Mesendoderm (in vitro differentiated cells): ENCODE measurements at regions not wholly inside any gene's neighbourhood (a gene's known extent, or its start where the extent isn't known, plus 50 kb on each side); places are given as distances from the start of the nearest gene placed in this dataset.

ENCODE experiments used
- DNase-seq: peaks from one replicate; pipeline ENCODE4 v3.0.0; 2013
- H2AK5ac ChIP-seq: 2 replicates; pipeline ENCODE4 v1.6.1; 2013; ENCODE audit warnings: low read length, inconsistent platforms
- H2BK120ac ChIP-seq: 2 replicates; pipeline ENCODE4 v1.6.1; 2013; ENCODE audit warnings: low read depth, mild to moderate bottlenecking, low read length, moderate library complexity, mixed read lengths
- H2BK15ac ChIP-seq: replicated peaks from 2 replicates; pipeline ENCODE4 v1.6.1; 2013; ENCODE audit warnings: low read depth, mild to moderate bottlenecking, moderate library complexity
- H2BK5ac ChIP-seq: 2 replicates; pipeline ENCODE4 v1.6.1; 2013; ENCODE audit warnings: low read length, inconsistent platforms
- H3K18ac ChIP-seq: 2 replicates; pipeline ENCODE4 v1.6.1; 2013; ENCODE audit warnings: mild to moderate bottlenecking, low read length, mixed read lengths
- H3K23ac ChIP-seq: one replicate; pipeline ENCODE4 v1.6.1; 2013; ENCODE audit warnings: low read length
- H3K27ac ChIP-seq: 2 replicates; pipeline ENCODE4 v1.5.1; 2013; ENCODE audit warnings: low read depth, mild to moderate bottlenecking, inconsistent platforms, low read length, moderate library complexity
- H3K27me3 ChIP-seq: 2 replicates; pipeline ENCODE4 v1.6.1; 2013; ENCODE audit warnings: low read length, control low read depth, mild to moderate bottlenecking, inconsistent platforms; ENCODE audit not compliant: insufficient read depth, poor library complexity
- H3K36me3 ChIP-seq: 2 replicates; pipeline ENCODE4 v1.6.1; 2013; ENCODE audit warnings: low read length, inconsistent platforms; ENCODE audit not compliant: control insufficient read depth, insufficient read depth
- H3K4ac ChIP-seq: one replicate; pipeline ENCODE4 v1.6.1; 2013; ENCODE audit warnings: low read depth, mild to moderate bottlenecking, low read length, moderate library complexity
- H3K4me1 ChIP-seq: 2 replicates; pipeline ENCODE4 v1.6.1; 2013; ENCODE audit warnings: low read depth, low read length, inconsistent platforms; ENCODE audit not compliant: control insufficient read depth
- H3K4me2 ChIP-seq: 2 replicates; pipeline ENCODE4 v1.6.1; 2013; ENCODE audit warnings: low read length
- H3K4me3 ChIP-seq: 2 replicates; pipeline ENCODE4 v1.5.1; 2013; ENCODE audit warnings: mild to moderate bottlenecking, low read length
- H3K56ac ChIP-seq: one replicate; pipeline ENCODE4 v1.6.1; 2013; ENCODE audit warnings: low read length
- H3K79me1 ChIP-seq: 2 replicates; pipeline ENCODE4 v1.6.1; 2013; ENCODE audit warnings: low read length, inconsistent platforms
- H3K79me2 ChIP-seq: 2 replicates; pipeline ENCODE4 v1.6.1; 2013; ENCODE audit warnings: mild to moderate bottlenecking, low read length; ENCODE audit not compliant: control insufficient read depth, insufficient read depth
- H3K9ac ChIP-seq: 2 replicates; pipeline ENCODE4 v1.6.1; 2013; ENCODE audit warnings: low read length, inconsistent platforms
- H4K5ac ChIP-seq: one replicate; pipeline ENCODE4 v1.6.1; 2013; ENCODE audit warnings: low read length
- H4K8ac ChIP-seq: one replicate; pipeline ENCODE4 v1.6.1; 2013; ENCODE audit warnings: low read depth, mild to moderate bottlenecking, control low read depth, low read length, moderate library complexity
- WGBS: extraction: QIAGEN DNeasy Blood & Tissue Kit; methylation state at CpG from one replicate; pipeline ENCODE4 v1.1.7; 2013; ENCODE audit warnings: low lambda C conversion rate, missing lambda C conversion rate; ENCODE audit not compliant: insufficient coverage; ENCODE audit errors: extremely low coverage; 5-methylcytosine and 5-hydroxymethylcytosine counted together

DNA sequence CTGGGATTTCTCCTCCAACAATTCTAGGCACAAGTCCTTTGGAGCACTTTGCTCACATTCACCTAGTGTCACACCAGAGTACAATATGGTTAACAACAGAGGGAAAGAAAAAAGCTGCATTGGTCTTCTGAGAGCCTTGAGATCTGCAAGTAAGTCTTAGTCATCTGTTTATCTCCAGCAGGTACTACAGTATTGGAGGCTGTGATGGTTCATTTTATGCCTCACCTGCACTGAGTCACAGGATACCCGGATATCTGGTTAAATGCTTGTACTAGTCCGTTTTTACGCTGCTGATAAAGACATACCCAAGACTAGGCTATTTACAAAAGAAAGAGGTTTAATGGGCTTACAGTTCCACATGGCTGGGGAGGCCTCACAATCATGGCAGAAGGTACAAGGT is 525.0 kb downstream of the NR2F1-AS1 start:
- Histone ChIP-seq H3K4ac (no peak overlapping the region), H2BK15ac (no peak overlapping the region), H4K5ac (no peak overlapping the region), H2BK120ac (no peak overlapping the region), H2BK5ac (no peak overlapping the region), H3K4me2 (no peak overlapping the region), H3K4me3 (no peak overlapping the region), H3K4me1 (no peaks in the 10 kb centered on the region), H3K23ac (no peak overlapping the region), H2AK5ac (no peak overlapping the region), H3K79me1 (no peaks in the 10 kb centered on the region), H3K79me2 (no peaks in the 10 kb centered on the region), H3K27me3 (no peaks in the 10 kb centered on the region), H4K8ac (no peak overlapping the region), H3K18ac (no peak overlapping the region), H3K56ac (no peak overlapping the region), H3K9ac (no peak overlapping the region), H3K36me3 (no peaks in the 10 kb centered on the region), H3K27ac (no peak overlapping the region)
- DNase-seq: no peak
- no CpG with 5 or more reads among the region's 3 CpGs for WGBS

DNA sequence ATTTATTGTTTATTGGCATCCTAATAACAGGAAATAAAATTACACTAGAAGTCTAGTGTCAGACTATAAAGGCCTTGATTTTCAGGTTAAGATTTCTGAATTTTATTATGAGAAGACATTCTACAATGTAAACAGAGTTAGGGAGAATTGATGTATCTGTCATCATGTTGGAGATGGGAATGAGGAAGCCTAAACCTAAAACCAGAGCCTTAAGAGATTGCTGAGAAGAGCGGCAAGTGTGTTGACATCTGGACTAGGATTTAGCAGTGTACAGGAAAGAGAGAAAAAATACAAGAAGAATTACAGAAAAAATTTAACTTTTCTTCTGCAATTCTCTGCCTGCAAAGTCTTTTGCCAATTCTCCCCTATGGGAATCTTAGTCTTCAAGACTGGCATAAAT is 525.5 kb downstream of the NR2F1-AS1 start:
- Histone ChIP-seq H3K4me2 (no peak overlapping the region), H3K79me2 (no peaks in the 10 kb centered on the region), H3K4ac (no peak overlapping the region), H3K18ac (no peak overlapping the region), H2BK5ac (no peak overlapping the region), H3K4me1 (no peaks in the 10 kb centered on the region), H3K36me3 (no peaks in the 10 kb centered on the region), H3K56ac (no peak overlapping the region), H2BK120ac (no peak overlapping the region), H3K4me3 (no peak overlapping the region), H3K79me1 (no peaks in the 10 kb centered on the region), H4K5ac (no peak overlapping the region), H3K27ac (no peak overlapping the region), H2AK5ac (no peak overlapping the region), H3K9ac (no peak overlapping the region), H3K23ac (no peak overlapping the region), H2BK15ac (no peak overlapping the region), H3K27me3 (no peaks in the 10 kb centered on the region), H4K8ac (no peak overlapping the region)
- DNase-seq: no peak
- WGBS: no CpG with 5 or more reads among the region's 1 CpG

DNA sequence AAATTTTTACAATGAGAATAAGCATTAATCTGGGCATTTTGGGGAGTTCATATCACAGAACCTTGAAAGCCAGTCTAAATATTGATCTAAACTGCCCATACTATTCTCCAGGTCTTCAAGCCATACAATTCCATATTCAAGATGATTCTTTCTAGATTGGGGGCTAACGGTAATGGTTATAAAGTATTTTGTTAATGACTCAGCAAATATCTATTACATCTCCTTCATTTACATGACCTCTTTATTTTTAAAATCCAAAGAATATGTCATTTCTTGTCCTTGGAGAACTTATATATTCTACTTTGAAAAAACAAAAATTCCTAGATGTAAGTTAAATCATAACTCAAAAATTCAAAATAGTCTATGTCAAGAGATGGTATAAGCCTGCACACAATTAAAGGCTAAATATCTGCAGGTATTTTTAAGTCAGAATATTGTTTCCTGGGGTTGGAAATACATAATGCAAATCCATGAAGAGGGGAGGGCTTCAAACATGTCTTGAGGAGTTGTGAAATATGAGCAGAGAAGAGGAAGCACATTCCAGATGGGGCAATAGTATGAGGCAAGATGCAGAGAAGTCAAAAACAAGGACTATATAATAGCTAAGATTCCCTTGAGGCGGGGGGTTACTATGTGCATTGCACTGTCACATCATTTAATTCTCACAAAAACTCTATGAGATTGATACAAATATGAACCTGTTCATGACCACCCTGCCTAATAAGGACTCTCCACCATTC is 526.4 kb downstream of the NR2F1-AS1 start:
- Histone ChIP-seq H4K8ac (no peak overlapping the region), H3K4me3 (no peak overlapping the region), H2BK120ac (no peak overlapping the region), H3K56ac (no peak overlapping the region), H2BK5ac (no peak overlapping the region), H3K4me1 (no peaks in the 10 kb centered on the region), H2AK5ac (no peak overlapping the region), H3K27ac (no peak overlapping the region), H3K4me2 (no peak overlapping the region), H3K9ac (no peak overlapping the region), H3K79me1 (no peaks in the 10 kb centered on the region), H2BK15ac (no peak overlapping the region), H3K18ac (no peak overlapping the region), H3K4ac (no peak overlapping the region), H3K27me3 (no peaks in the 10 kb centered on the region), H3K79me2 (no peaks in the 10 kb centered on the region), H4K5ac (no peak overlapping the region), H3K23ac (no peak overlapping the region), H3K36me3 (no peaks in the 10 kb centered on the region)
- no peak for DNase-seq
- WGBS: no CpG with 5 or more reads among the region's 2 CpGs

DNA sequence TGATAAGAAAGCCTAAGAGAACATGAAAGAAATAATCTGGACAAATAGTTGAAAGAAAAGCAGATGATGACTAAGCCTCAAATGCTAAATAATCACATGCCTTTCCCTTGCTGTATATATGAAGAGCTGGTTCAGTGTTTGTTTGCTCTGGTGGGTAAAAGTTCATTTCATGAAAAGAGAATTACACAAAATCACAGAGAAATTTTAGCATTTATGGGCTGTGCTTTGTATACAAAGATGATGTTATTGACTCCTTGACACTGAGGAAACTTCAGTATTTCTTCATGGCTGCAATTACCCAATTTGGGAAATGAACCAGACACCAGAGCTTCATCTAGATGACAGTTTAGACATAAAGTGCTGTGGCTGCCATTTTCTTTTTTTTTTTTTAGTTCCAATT is 527.2 kb downstream of the NR2F1-AS1 start:
- Histone ChIP-seq H3K27me3 (no peaks in the 10 kb centered on the region), H3K9ac (no peak overlapping the region), H2BK120ac (no peak overlapping the region), H2BK5ac (no peak overlapping the region), H3K36me3 (no peaks in the 10 kb centered on the region), H3K79me1 (no peaks in the 10 kb centered on the region), H2BK15ac (no peak overlapping the region), H4K5ac (no peak overlapping the region), H3K4me1 (no peaks in the 10 kb centered on the region), H3K18ac (no peak overlapping the region), H3K23ac (no peak overlapping the region), H2AK5ac (no peak overlapping the region), H3K79me2 (no peaks in the 10 kb centered on the region), H3K4ac (no peak overlapping the region), H3K56ac (no peak overlapping the region), H3K4me2 (no peak overlapping the region), H3K27ac (no peak overlapping the region), H4K8ac (no peak overlapping the region), H3K4me3 (no peak overlapping the region)
- DNase-seq: no peak

DNA sequence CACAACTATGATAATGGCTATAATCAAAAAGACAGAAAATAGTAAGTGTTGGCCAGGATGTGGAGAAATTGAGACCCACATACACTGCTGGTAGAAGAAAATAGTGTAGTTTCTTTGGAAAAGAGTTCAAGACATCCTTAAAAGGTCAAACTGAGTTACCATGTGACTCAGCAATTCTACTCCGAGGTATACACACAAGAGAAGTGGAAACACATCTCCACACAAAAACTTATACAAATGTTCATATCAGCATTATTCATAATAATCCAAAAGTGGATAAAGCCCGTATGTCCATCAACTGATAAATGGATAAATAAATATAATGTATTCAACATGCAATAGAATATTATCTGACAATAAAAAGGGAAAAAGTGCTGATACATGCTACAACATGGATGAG is 532.2 kb downstream of the NR2F1-AS1 start:
- H3K36me3 ChIP-seq: no peaks in the 10 kb centered on the region
- H3K79me1 ChIP-seq: no peaks in the 10 kb centered on the region
- H3K56ac ChIP-seq: no peak overlapping the region
- no peak overlapping the region for H2AK5ac ChIP-seq
- H2BK5ac ChIP-seq: no peak overlapping the region
- H3K27me3 ChIP-seq: no peaks in the 10 kb centered on the region
- no peak overlapping the region for H2BK15ac ChIP-seq
- H4K5ac ChIP-seq: no peak overlapping the region
- H3K79me2 ChIP-seq: no peaks in the 10 kb centered on the region
- H3K4me3 ChIP-seq: no peak overlapping the region
- H3K23ac ChIP-seq: no peak overlapping the region
- DNase-seq: no peak
- no peak overlapping the region for H4K8ac ChIP-seq
- H3K4me1 ChIP-seq: no peaks in the 10 kb centered on the region
- H3K18ac ChIP-seq: no peak overlapping the region
- H3K9ac ChIP-seq: no peak overlapping the region
- H3K4ac ChIP-seq: no peak overlapping the region
- H3K27ac ChIP-seq: no peak overlapping the region
- H2BK120ac ChIP-seq: no peak overlapping the region
- H3K4me2 ChIP-seq: no peak overlapping the region
- no CpG with 5 or more reads among the region's 2 CpGs for WGBS
